ENCODE measurements at regions not wholly inside any gene's neighbourhood (a gene's known extent, or its start where the extent isn't known, plus 50 kb on each side); places are given as distances from the start of the nearest gene placed in this dataset.

DNA sequence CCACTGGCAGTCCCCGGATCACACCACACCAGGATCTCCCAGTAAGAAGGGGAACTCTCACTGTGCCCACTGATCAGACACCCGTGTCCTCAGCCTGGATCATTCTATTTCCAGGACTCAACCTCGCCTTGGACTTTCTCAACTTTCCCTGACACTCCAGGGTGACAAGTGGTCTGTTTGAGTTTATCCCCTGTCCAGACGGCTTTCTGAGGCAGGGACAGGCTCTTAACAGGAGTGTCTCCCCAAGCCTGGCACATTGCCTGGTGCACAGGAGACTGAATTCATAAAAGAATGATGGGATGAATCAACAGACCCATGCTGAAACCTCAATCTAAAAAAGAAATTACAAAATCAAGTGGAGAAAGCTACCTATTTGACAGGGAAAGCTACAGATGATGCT lies 606.6 kb downstream of the EFNB2 start:
- TF ChIP-seq, protein P1, sequence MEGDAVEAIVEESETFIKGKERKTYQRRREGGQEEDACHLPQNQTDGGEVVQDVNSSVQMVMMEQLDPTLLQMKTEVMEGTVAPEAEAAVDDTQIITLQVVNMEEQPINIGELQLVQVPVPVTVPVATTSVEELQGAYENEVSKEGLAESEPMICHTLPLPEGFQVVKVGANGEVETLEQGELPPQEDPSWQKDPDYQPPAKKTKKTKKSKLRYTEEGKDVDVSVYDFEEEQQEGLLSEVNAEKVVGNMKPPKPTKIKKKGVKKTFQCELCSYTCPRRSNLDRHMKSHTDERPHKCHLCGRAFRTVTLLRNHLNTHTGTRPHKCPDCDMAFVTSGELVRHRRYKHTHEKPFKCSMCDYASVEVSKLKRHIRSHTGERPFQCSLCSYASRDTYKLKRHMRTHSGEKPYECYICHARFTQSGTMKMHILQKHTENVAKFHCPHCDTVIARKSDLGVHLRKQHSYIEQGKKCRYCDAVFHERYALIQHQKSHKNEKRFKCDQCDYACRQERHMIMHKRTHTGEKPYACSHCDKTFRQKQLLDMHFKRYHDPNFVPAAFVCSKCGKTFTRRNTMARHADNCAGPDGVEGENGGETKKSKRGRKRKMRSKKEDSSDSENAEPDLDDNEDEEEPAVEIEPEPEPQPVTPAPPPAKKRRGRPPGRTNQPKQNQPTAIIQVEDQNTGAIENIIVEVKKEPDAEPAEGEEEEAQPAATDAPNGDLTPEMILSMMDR (IDR thresholded peaks at IDR 0.05; ENCODE audit: low read length) = no peak
- TF ChIP-seq EZH2 (IDR thresholded peaks at IDR 0.05; ENCODE audit: borderline replicate concordance, low read length) = no peak
